ENCODE measurements at regions not wholly inside any gene's neighbourhood (a gene's known extent, or its start where the extent isn't known, plus 50 kb on each side); places are given as distances from the start of the nearest gene placed in this dataset.

GRCh38 chr17:427327-427726, 74.7 kb upstream of the RPH3AL start:
- Mint-ChIP-seq H3K36me3 (ENCODE audit: low read depth) (peaks cover 4% of the 10 kb centered on the region), H3K9me3 (peaks cover 23% of the 10 kb centered on the region), H3K4me1 (ENCODE audit: low read depth) (no peaks in the 10 kb centered on the region), H3K27me3 (ENCODE audit: insufficient read depth) (no peaks in the 10 kb centered on the region), H3K27ac (no peak overlapping the region), H3K4me3 (no peak overlapping the region)
- no peak for TF ChIP-seq CTCF (IDR thresholded peaks at IDR 0.05)
- no peak for DNase-seq

GRCh38 chr17:422196-422930, 69.8 kb upstream of the RPH3AL start:
- Mint-ChIP-seq H3K36me3 (ENCODE audit: low read depth) (no peaks in the 10 kb centered on the region), H3K27ac (no peak overlapping the region), H3K4me3 (no peak overlapping the region), H3K9me3 (no peaks in the 10 kb centered on the region), H3K27me3 (ENCODE audit: insufficient read depth) (no peaks in the 10 kb centered on the region; the same call in 1 of the 2 replicates), H3K4me1 (ENCODE audit: low read depth) (no peaks in the 10 kb centered on the region)
- no peak for DNase-seq
- no peak for TF ChIP-seq CTCF (IDR thresholded peaks at IDR 0.05)

GRCh38 chr17:420479-421175, 68.0 kb upstream of the RPH3AL start:
- Mint-ChIP-seq H3K36me3 (ENCODE audit: low read depth) (no peaks in the 10 kb centered on the region), H3K4me3 (no peak overlapping the region), H3K27me3 (ENCODE audit: insufficient read depth) (no peaks in the 10 kb centered on the region; the same call in 1 of the 2 replicates), H3K4me1 (ENCODE audit: low read depth) (no peaks in the 10 kb centered on the region), H3K27ac (no peak overlapping the region), H3K9me3 (no peaks in the 10 kb centered on the region)
- TF ChIP-seq CTCF (IDR thresholded peaks at IDR 0.05): no peak
- no peak for DNase-seq

GRCh38 chr17:419073-419735, 66.6 kb upstream of the RPH3AL start:
- Mint-ChIP-seq H3K27me3 (ENCODE audit: insufficient read depth) (no peaks in the 10 kb centered on the region; the same call in 1 of the 2 replicates), H3K36me3 (ENCODE audit: low read depth) (peaks cover 4% of the 10 kb centered on the region), H3K27ac (no peak overlapping the region), H3K9me3 (no peaks in the 10 kb centered on the region), H3K4me3 (no peak overlapping the region), H3K4me1 (ENCODE audit: low read depth) (no peaks in the 10 kb centered on the region)
- DNase-seq: no peak
- no peak for TF ChIP-seq CTCF (IDR thresholded peaks at IDR 0.05)

- Mint-ChIP-seq H3K36me3 (ENCODE audit: low read depth) (peaks cover 8% of the 10 kb centered on the region), H3K27me3 (ENCODE audit: insufficient read depth) (peaks cover 2% of the 10 kb centered on the region), H3K9me3 (no peaks in the 10 kb centered on the region), H3K4me3 (no peak overlapping the region), H3K4me1 (ENCODE audit: low read depth) (no peaks in the 10 kb centered on the region), H3K27ac (no peak overlapping the region)
- no peak for TF ChIP-seq CTCF (IDR thresholded peaks at IDR 0.05)
- no peak for DNase-seq
These were observed 65.8 kb upstream of the RPH3AL start for GRCh38 chr17:418421-418751.

Measured in HFFc6 (cell line).